Common myeloid progenitor, CD34-positive (primary cell): ENCODE measurements at regions not wholly inside any gene's neighbourhood (a gene's known extent, or its start where the extent isn't known, plus 50 kb on each side); places are given as distances from the start of the nearest gene placed in this dataset.

Experiments used
- CTCF ChIA-PET: fragments of 350-600 bp; sonication (Branson Sonifier 250); formaldehyde crosslinking; loops from one replicate; lab custom pipeline; 2021; ENCODE audit warnings: antibody characterized with exemption; lab: Charles Lee
- POLR2A ChIA-PET: fragments of 350-600 bp; sonication (Branson Sonifier 250); formaldehyde crosslinking; loops from one replicate; lab custom pipeline; 2021; ENCODE audit warnings: antibody characterized with exemption; lab: Charles Lee
- DNase-seq, 3 donors: peaks; one replicate each; pipeline versions ENCODE4 v3.0.0 to v3.0.0-alpha.2; 2013
- H3K27ac ChIP-seq, 2 experiments: 1 replicate in 1 of 2; 2 replicates in 1 of 2; pipeline ENCODE4 v1.7.0; 2013; ENCODE audit warnings: inconsistent platforms in 2 of 2, low read length in 2 of 2, mild to moderate bottlenecking in 2 of 2, low read depth in 1 of 2, moderate library complexity in 1 of 2; ENCODE audit not compliant: severe bottlenecking in 2 of 2, insufficient read depth in 1 of 2, poor library complexity in 1 of 2
- H3K27me3 ChIP-seq, 5 experiments: replicated peaks in 2 of 5; 1 replicate in 3 of 5; 2 replicates in 2 of 5; pipeline versions ENCODE4 v1.6.1 to v1.7.0; 2013; ENCODE audit warnings: low read length in 4 of 5, mild to moderate bottlenecking in 2 of 5, moderate library complexity in 2 of 5, inconsistent platforms in 1 of 5; ENCODE audit not compliant: insufficient read depth in 5 of 5, control insufficient read depth in 4 of 5
- H3K36me3 ChIP-seq, 4 experiments: 1 replicate in 2 of 4; 2 replicates in 2 of 4; pipeline versions ENCODE4 v1.6.1 to v1.7.0; 2013; ENCODE audit warnings: low read length in 3 of 4, control low read depth in 1 of 4, mild to moderate bottlenecking in 1 of 4; ENCODE audit not compliant: control insufficient read depth in 4 of 4, insufficient read depth in 4 of 4
- H3K4me1 ChIP-seq, 4 experiments: 1 replicate in 3 of 4; 2 replicates in 1 of 4; pipeline versions ENCODE4 v1.6.1 to v1.7.1; 2013; ENCODE audit warnings: low read length in 3 of 4, mild to moderate bottlenecking in 3 of 4, control low read depth in 1 of 4, inconsistent platforms in 1 of 4, moderate library complexity in 1 of 4; ENCODE audit not compliant: control insufficient read depth in 4 of 4, insufficient read depth in 4 of 4; ENCODE audit errors: control extremely low read depth in 1 of 4
- H3K4me3 ChIP-seq, 7 experiments: 1 replicate in 4 of 7; 2 replicates in 3 of 7; pipeline versions ENCODE4 v1.5.1 to v1.7.0; 2013; ENCODE audit warnings: mild to moderate bottlenecking in 7 of 7, low read length in 6 of 7, moderate library complexity in 6 of 7, inconsistent platforms in 2 of 7, low read depth in 2 of 7, control low read depth in 1 of 7; ENCODE audit not compliant: insufficient read depth in 4 of 7, control insufficient read depth in 1 of 7; ENCODE audit errors: extremely low read depth in 1 of 7
- H3K9me3 ChIP-seq, 5 experiments: 1 replicate in 4 of 5; 2 replicates in 1 of 5; pipeline versions ENCODE4 v1.6.1 to v1.7.1; 2013; ENCODE audit warnings: low read length in 4 of 5, mild to moderate bottlenecking in 2 of 5, inconsistent platforms in 1 of 5, low read depth in 1 of 5, moderate library complexity in 1 of 5; ENCODE audit not compliant: control insufficient read depth in 4 of 5, insufficient read depth in 2 of 5; ENCODE audit errors: control extremely low read depth in 1 of 5
- WGBS: methylation state at CpG from one replicate; pipeline ENCODE4 v1.1.5; 2013; ENCODE audit not compliant: insufficient coverage; 5-methylcytosine and 5-hydroxymethylcytosine counted together

DNA sequence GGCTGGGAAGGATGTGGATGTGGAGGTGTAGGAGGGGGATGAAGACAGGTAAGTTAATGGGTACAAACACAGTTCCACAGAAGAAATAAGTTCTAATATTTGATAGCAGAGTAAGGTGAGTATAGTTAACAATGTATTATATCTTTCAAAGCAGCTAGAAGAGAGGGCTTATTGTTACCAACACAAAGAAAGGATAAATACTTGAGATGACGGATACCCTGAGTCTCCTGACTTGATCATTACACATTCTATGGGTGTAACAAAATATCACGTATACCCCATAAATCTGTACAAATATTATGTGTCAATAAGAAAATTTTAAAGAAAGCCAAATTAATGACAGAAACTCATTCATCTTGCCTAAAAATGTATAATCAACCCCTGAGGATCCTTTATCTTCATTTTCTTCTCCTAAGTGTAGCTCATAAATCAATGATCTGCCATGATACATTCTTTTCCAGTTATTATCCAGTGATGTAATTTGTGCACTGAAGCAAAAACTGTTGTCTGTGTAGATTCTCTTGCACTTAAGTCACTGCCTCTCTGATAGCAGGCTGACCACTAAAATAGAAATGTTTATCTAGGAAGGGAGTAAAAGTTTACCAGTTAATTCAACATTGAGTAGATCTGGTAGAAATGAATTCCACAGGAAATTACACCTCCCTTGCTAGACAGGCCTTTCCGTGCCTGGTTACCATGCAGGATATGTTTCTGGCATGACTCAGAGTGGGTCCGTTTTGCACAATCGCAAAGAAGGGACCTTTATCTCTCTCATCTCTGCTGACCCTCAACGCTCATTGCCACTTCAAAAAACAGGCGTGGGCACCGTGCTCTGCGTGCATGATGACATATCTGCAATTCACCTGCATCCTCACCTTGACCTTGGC lies 249.7 kb upstream of the NCKAP5 start:
- ChIA-PET POLR2A (no interaction called here), CTCF (no interaction called here)
- no peak for DNase-seq

DNA sequence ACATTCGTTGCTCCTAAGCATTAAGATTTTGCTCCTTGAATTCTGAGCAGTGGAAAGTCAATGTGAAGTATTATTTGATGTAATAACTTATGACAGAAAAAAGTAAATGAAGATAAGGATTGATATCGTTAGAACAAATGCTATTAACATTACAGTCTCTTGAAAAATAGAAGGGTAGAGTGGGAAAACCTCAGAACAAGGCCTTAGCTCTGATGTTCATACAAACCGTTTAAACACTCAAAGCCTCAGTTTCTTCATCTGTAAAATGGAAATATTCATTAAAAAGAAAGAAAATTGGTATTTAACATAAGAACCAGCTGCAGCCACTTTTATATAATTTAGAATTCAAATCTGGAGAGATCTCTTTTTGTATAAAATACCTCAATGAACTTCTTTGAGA lies 250.4 kb upstream of the NCKAP5 start:
- H3K36me3 ChIP-seq, result no peaks in the 10 kb centered on the region
- ChIA-PET CTCF (no interaction called here), POLR2A (no interaction called here)
- H3K27ac ChIP-seq, result no peak overlapping the region
- no peaks in the 10 kb centered on the region for H3K9me3 ChIP-seq
- no peak for DNase-seq
- H3K4me3 ChIP-seq, result no peak overlapping the region
- WGBS, result no CpG with 5 or more reads among the region's 3 CpGs
- H3K27me3 ChIP-seq, result peaks cover 0 to 1% (median 0%) of the 10 kb centered on the region in 5 experiments
- no peaks in the 10 kb centered on the region for H3K4me1 ChIP-seq

More for the DNA sequence above, 249.7 kb upstream of the NCKAP5 start:
- Histone ChIP-seq H3K36me3 (no peaks in the 10 kb centered on the region), H3K4me1 (no peaks in the 10 kb centered on the region), H3K27me3 (peaks cover 0 to 1% (median 0%) of the 10 kb centered on the region in 5 experiments), H3K27ac (no peak overlapping the region), H3K4me3 (no peak overlapping the region), H3K9me3 (no peaks in the 10 kb centered on the region)
- 6% methylated on average over 3 of the region's 9 CpGs for WGBS

GRCh38 chr2:133819906-133820305 lies 251.6 kb upstream of the NCKAP5 start:
- 88% methylated on average over 4 of the region's 4 CpGs for WGBS
- Histone ChIP-seq H3K27me3 (peaks cover 0 to 1% (median 0%) of the 10 kb centered on the region in 5 experiments), H3K4me3 (no peak overlapping the region), H3K9me3 (no peaks in the 10 kb centered on the region), H3K4me1 (no peaks in the 10 kb centered on the region), H3K27ac (no peak overlapping the region), H3K36me3 (no peaks in the 10 kb centered on the region)
- ChIA-PET CTCF (no interaction called here), POLR2A (interaction anchor here (0.6 kb wide), 1 partner anchor 125 kb away, joined by 3 read pairs; no protein-coding TSS in a partner anchor)
- no peak for DNase-seq

DNA sequence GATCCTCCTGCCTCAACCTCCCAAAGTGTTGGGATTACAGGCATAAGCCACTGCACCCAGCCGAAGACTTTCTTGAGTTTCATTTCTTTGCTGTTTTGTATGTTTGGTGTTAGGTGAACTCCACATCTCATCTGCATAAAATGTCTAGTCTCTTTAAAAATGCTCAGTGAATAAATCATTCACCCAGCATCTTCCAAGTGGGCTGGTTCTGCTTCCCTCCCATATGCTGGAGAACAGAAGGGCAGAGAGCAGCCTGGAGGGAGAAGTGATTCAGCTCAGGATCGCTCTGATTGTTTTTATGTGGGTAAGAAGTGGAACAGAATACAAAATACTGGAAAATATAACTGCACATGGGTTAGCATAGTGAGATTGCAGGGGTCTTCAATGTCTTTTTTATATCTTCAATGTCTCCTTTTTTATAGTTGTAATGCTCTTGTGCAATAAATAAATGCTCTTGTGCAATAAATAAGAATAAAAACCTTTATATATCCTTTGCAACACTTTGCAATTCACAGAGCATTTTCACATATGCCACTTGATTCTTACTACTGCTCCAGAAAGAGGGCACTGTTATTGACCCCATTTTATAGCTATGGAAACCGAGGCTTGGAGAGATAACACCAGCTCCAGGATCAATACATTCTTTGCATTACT lies 253.0 kb upstream of the NCKAP5 start:
- CTCF ChIA-PET, result interaction anchor here (1.8 kb wide), 1 partner anchor 23 kb away, joined by 4 read pairs; no protein-coding TSS in a partner anchor
- no peaks in the 10 kb centered on the region for H3K36me3 ChIP-seq
- no peak overlapping the region for H3K27ac ChIP-seq
- no peaks in the 10 kb centered on the region for H3K9me3 ChIP-seq
- no CpG with 5 or more reads among the region's 3 CpGs for WGBS
- DNase-seq, result no peak
- H3K27me3 ChIP-seq, result peaks cover 0 to 1% (median 0%) of the 10 kb centered on the region in 5 experiments
- no peak overlapping the region for H3K4me3 ChIP-seq
- H3K4me1 ChIP-seq, result no peaks in the 10 kb centered on the region
- POLR2A ChIA-PET, result no interaction called here

DNA sequence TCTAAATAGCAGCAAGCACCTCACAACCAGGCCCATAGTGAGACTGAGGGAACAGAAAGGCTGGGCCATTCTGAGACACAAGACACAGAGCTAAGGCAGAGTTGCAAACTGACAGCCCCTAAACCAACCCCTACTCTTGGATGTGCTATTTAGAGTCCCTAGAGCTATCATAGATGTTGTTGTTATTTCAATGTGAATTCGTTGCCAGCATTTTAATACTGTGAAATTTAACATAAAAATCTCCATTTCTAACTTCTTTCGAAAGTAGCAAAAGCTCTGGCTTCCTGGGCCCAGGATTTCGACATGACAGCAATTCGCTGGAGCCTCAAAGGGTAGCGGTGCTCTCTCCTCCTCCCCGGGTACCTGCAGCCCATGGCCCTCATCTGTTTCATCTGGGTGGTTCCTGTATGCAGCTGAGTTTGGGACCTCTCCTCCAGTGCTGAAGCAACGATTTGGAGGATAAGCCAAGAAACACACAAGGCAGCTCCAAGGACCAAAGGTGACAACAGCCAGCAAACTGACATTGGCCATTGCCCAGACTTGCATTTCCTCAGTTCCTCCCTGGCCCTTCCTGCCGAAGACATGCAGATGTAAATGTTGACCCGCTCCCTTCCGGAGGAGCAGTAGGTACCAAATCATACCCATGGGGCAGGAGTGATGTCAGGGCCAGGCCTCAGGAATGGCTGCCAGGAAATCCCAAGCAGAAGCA lies 254.4 kb upstream of the NCKAP5 start:
- ChIA-PET CTCF (interaction anchor here (1.8 kb wide), 1 partner anchor 22 kb away, joined by 4 read pairs; no protein-coding TSS in a partner anchor), POLR2A (no interaction called here)
- H3K9me3 ChIP-seq, result no peaks in the 10 kb centered on the region
- WGBS, result 95% methylated on average over 9 of the region's 10 CpGs
- no peak for DNase-seq
- H3K4me3 ChIP-seq, result no peak overlapping the region
- no peaks in the 10 kb centered on the region for H3K27me3 ChIP-seq
- H3K4me1 ChIP-seq, result no peaks in the 10 kb centered on the region
- H3K36me3 ChIP-seq, result no peaks in the 10 kb centered on the region
- no peak overlapping the region for H3K27ac ChIP-seq

- Histone ChIP-seq H3K4me3 (no peak overlapping the region), H3K36me3 (no peaks in the 10 kb centered on the region), H3K27me3 (no peaks in the 10 kb centered on the region), H3K4me1 (no peaks in the 10 kb centered on the region), H3K9me3 (no peaks in the 10 kb centered on the region), H3K27ac (no peak overlapping the region)
- DNase-seq, result no peak
- ChIA-PET CTCF (interaction anchor here (1.8 kb wide), 1 partner anchor 21 kb away, joined by 4 read pairs; no protein-coding TSS in a partner anchor), POLR2A (no interaction called here)
- WGBS, result 91% methylated on average over 3 of the region's 3 CpGs
Observed at GRCh38 chr2:133823226-133823550, 254.9 kb upstream of the NCKAP5 start.
